Spleen (tissue), 7 donors: ENCODE measurements at regions not wholly inside any gene's neighbourhood (a gene's known extent, or its start where the extent isn't known, plus 50 kb on each side); places are given as distances from the start of the nearest gene placed in this dataset.

Experiments
- CTCF ChIP-seq, 11 experiments: fragments of 200-600 bp in 7 of 11; fragments of 450-650 bp in 4 of 11; sonication (generic) in 4 of 11; IDR thresholded peaks in 8 of 11; conservative IDR thresholded peaks in 3 of 11; 1 replicate in 7 of 11; 2 replicates in 4 of 11; pipeline versions ENCODE4 v1.4.0 to v1.8.0; 2016 to 2021; ENCODE audit warnings: antibody characterized with exemption in 11 of 11, inconsistent platforms in 4 of 11, mild to moderate bottlenecking in 1 of 11
- POLR2AphosphoS5 ChIP-seq, 3 donors: sonication (generic); formaldehyde crosslinking; IDR thresholded peaks; one replicate each; pipeline ENCODE4 v1.5.1; 2017; ENCODE audit warnings: antibody characterized with exemption in 3 of 3
- donor health status: DM: no; HTN: no; CAD: no; lungs with moderate emphysema.
- donor health status: DM: no; HTN: no; CAD: no.
- donor health status: DM: no; HTN: no; CAD: no.

- TF ChIP-seq CTCF (IDR thresholded peaks at IDR 0.05 in 8 of 11, conservative IDR thresholded peaks at IDR 0.05 in 3 of 11) (no peak), POLR2AphosphoS5 (IDR thresholded peaks at IDR 0.05) (no peak)
These were observed 518.6 kb downstream of the VRK1 start for GRCh38 chr14:97315790-97316189.
